ENCODE measurements at regions not wholly inside any gene's neighbourhood (a gene's known extent, or its start where the extent isn't known, plus 50 kb on each side); places are given as distances from the start of the nearest gene placed in this dataset.
"Not testable (repeated sequence)": the region's sequence is repeated elsewhere in the genome, so short reads cannot be mapped to it uniquely, and the experiment has no call there.

DNA sequence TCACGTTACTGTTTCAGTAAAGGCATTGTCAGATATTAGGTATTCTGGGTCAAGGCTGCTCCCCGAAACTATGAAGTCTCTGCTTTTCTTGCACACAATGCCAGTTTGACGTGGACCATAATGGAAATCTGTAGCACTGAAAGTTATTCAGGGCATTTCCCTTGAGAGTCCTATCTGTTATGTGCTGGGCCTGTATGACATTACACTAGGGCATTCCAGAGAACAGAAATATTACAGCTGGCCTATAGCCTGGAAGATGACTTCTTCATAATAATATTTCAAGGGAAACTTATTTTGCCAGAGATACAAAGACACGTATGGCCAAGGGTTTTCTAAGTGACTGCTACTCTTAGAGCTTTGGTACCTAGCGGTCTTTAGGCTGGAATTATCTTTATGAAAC is 613.6 kb upstream of the CBLB start:
- Histone ChIP-seq H3K9ac (ENCODE audit: insufficient read depth in 1 of 2, low read length in 2 of 2) (no peak overlapping the region), H3K4me3 (no peak overlapping the region), H3K4me1 (ENCODE audit: control insufficient read depth in 5 of 5, insufficient read depth in 5 of 5, low read length in 5 of 5) (peaks cover 0 to 6% (median 0%) of the 10 kb centered on the region in 5 donors), H3K9me3 (ENCODE audit: control insufficient read depth in 4 of 4, insufficient read depth in 3 of 4, low read length in 3 of 4) (peaks cover 0 to 11% (median 2%) of the 10 kb centered on the region in 4 donors), H3K27ac (ENCODE audit: low read depth in 1 of 2, low read length in 1 of 2) (no peak overlapping the region), H3K27me3 (ENCODE audit: control insufficient read depth in 3 of 3, insufficient read depth in 3 of 3, low read length in 2 of 3) (no peaks in the 10 kb centered on the region), H3K36me3 (ENCODE audit: control insufficient read depth in 4 of 4, insufficient read depth in 4 of 4, low read length in 4 of 4) (no peaks in the 10 kb centered on the region)
- 82 to 89% methylated on average over 5 of the region's 5 CpGs for WGBS, 2 donors
- DNase-seq (peak in 1 of 3 donors; percentile 20), ATAC-seq (ENCODE audit: insufficient read depth, low FRiP score) (no peak)
- TF ChIP-seq, protein P1, sequence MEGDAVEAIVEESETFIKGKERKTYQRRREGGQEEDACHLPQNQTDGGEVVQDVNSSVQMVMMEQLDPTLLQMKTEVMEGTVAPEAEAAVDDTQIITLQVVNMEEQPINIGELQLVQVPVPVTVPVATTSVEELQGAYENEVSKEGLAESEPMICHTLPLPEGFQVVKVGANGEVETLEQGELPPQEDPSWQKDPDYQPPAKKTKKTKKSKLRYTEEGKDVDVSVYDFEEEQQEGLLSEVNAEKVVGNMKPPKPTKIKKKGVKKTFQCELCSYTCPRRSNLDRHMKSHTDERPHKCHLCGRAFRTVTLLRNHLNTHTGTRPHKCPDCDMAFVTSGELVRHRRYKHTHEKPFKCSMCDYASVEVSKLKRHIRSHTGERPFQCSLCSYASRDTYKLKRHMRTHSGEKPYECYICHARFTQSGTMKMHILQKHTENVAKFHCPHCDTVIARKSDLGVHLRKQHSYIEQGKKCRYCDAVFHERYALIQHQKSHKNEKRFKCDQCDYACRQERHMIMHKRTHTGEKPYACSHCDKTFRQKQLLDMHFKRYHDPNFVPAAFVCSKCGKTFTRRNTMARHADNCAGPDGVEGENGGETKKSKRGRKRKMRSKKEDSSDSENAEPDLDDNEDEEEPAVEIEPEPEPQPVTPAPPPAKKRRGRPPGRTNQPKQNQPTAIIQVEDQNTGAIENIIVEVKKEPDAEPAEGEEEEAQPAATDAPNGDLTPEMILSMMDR (IDR thresholded peaks at IDR 0.05; ENCODE audit: control extremely low read depth, extremely low read depth) = no peak

DNA sequence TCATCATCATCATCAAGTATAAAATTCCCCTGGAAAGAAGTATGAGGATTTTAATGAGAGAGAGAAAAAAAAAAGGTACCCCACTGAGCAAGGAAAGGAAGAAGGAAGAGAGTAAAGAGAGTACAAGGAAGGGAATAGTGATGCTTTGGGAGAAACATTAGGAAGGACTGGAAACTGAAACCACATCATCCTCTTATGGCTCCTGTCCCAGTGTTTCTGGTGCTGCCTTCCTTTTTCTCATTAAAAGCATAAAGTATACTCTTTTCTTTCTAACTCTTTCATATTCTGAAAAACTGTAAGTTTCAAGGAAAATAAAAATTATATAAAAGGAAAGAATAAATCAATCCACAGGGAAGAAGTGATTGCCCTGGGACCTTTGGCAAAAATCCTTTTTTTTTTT is 616.4 kb upstream of the CBLB start:
- Histone ChIP-seq H3K27ac (ENCODE audit: low read depth in 1 of 2, low read length in 1 of 2) (no peak overlapping the region), H3K36me3 (ENCODE audit: control insufficient read depth in 4 of 4, insufficient read depth in 4 of 4, low read length in 4 of 4) (no peaks in the 10 kb centered on the region), H3K9ac (ENCODE audit: insufficient read depth in 1 of 2, low read length in 2 of 2) (no peak overlapping the region), H3K9me3 (ENCODE audit: control insufficient read depth in 4 of 4, insufficient read depth in 3 of 4, low read length in 3 of 4) (peaks cover 0 to 6% (median 2%) of the 10 kb centered on the region in 4 donors), H3K4me1 (ENCODE audit: control insufficient read depth in 5 of 5, insufficient read depth in 5 of 5, low read length in 5 of 5) (peaks cover 0 to 17% (median 0%) of the 10 kb centered on the region in 5 donors), H3K4me3 (no peak overlapping the region), H3K27me3 (ENCODE audit: control insufficient read depth in 3 of 3, insufficient read depth in 3 of 3, low read length in 2 of 3) (no peaks in the 10 kb centered on the region)
- TF ChIP-seq, protein P1 (IDR thresholded peaks at IDR 0.05; ENCODE audit: control extremely low read depth, extremely low read depth) = no peak
- ATAC-seq (ENCODE audit: insufficient read depth, low FRiP score) (no peak), DNase-seq (peak in 2 of 3 donors; percentile 27 to 63)

DNA sequence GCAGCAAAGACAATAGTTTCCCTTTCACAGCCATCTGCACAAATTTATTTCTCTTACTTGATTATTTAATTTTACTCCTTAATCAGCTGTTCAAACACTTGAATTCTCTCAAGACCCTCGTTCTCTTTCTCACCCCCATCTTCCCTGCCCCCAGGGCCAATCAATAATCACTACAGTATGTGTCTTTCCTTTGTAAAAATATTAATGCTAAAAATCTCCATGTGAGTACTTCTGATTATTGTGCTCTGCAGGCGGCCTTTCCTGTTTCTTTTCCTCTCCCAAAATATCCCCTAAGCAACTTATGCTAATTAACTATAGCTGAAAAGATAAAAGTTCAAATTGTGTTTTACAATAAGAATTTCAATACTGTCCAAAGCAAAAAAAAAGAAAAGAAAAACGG is 617.0 kb upstream of the CBLB start:
- no peak overlapping the region for H3K9ac ChIP-seq (ENCODE audit: insufficient read depth in 1 of 2, low read length in 2 of 2)
- peaks cover 0 to 3% (median under 1%) of the 10 kb centered on the region in 4 donors for H3K9me3 ChIP-seq (ENCODE audit: control insufficient read depth in 4 of 4, insufficient read depth in 3 of 4, low read length in 3 of 4)
- ATAC-seq (ENCODE audit: insufficient read depth, low FRiP score) (no peak), DNase-seq (no peak)
- H3K27me3 ChIP-seq (ENCODE audit: control insufficient read depth in 3 of 3, insufficient read depth in 3 of 3, low read length in 2 of 3) = no peaks in the 10 kb centered on the region
- WGBS, 2 donors = 64 to 65% methylated on average over 3 of the region's 3 CpGs
- no peak overlapping the region for H3K4me3 ChIP-seq
- H3K36me3 ChIP-seq (ENCODE audit: control insufficient read depth in 4 of 4, insufficient read depth in 4 of 4, low read length in 4 of 4) = no peaks in the 10 kb centered on the region
- H3K4me1 ChIP-seq (ENCODE audit: control insufficient read depth in 5 of 5, insufficient read depth in 5 of 5, low read length in 5 of 5) = peaks cover 0 to 17% (median 0%) of the 10 kb centered on the region in 5 donors
- no peak overlapping the region for H3K27ac ChIP-seq (ENCODE audit: low read depth in 1 of 2, low read length in 1 of 2)
- TF ChIP-seq, protein P1 (IDR thresholded peaks at IDR 0.05; ENCODE audit: control extremely low read depth, extremely low read depth) = no peak

DNA sequence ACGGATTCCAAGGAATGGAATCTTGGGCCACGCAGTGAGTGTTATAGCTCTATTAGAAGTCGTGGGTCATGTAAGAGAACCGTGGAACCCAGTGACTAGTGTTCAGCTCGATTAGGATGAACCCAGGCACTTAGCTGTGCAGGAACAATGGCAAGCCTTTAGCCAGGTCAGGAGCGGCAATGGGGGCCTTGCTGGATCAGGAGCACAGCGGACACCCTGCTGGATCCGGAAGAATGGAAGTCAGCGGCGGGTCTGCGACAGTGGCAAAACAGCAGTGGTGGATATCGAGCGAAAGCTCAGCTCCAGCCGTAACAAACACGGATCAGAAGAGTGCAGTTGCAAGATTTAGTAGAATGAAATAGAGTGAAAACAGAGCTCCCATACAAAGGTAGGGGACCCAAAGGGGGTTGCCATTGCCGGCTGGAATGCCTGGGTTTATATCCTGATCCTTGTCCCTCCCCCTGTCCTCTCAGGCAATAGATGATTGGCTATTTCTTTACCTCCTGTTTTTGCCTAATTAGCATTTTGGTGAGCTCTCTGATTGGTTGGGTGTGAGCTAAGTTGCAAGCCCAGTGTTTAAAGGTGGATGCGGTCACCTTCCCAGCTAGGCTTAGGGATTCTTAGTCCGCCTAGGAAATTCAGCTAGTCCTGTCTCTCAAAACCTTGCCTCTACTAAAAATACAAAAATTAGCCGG is 618.3 kb upstream of the CBLB start:
- not testable (repeated sequence) for ATAC-seq (ENCODE audit: insufficient read depth, low FRiP score); DNase-seq; H3K9me3 ChIP-seq (ENCODE audit: control insufficient read depth in 4 of 4, insufficient read depth in 3 of 4, low read length in 3 of 4); H3K4me3 ChIP-seq; H3K36me3 ChIP-seq (ENCODE audit: control insufficient read depth in 4 of 4, insufficient read depth in 4 of 4, low read length in 4 of 4); H3K9ac ChIP-seq (ENCODE audit: insufficient read depth in 1 of 2, low read length in 2 of 2); H3K27me3 ChIP-seq (ENCODE audit: control insufficient read depth in 3 of 3, insufficient read depth in 3 of 3, low read length in 2 of 3); H3K27ac ChIP-seq (ENCODE audit: low read depth in 1 of 2, low read length in 1 of 2)
- H3K4me1 ChIP-seq (ENCODE audit: control insufficient read depth in 5 of 5, insufficient read depth in 5 of 5, low read length in 5 of 5) = peaks cover 0 to 17% (median 0%) of the 10 kb centered on the region in 5 donors
- WGBS, 2 donors = 97% methylated on average over 19 of the region's 19 CpGs
